Activated CD8-positive, alpha-beta memory T cell treated with anti-CD3 and anti-CD28 coated beads for 48 hours (primary cell): ENCODE measurements at regions not wholly inside any gene's neighbourhood (a gene's known extent, or its start where the extent isn't known, plus 50 kb on each side); places are given as distances from the start of the nearest gene placed in this dataset.
"Not testable (repeated sequence)": the region's sequence is repeated elsewhere in the genome, so short reads cannot be mapped to it uniquely, and the experiment has no call there.

Source experiments
- DNase-seq, 3 experiments: peaks; one replicate each; pipeline ENCODE4 v3.0.0-alpha.2; 2020; ENCODE audit warnings: low read depth in 2 of 3, low spot score in 2 of 3

GRCh38 chr1:244291236-244292201, 160.2 kb downstream of the ADSS2 start:
- no peak for DNase-seq

- no peak for DNase-seq
These were observed 157.0 kb downstream of the ADSS2 start for GRCh38 chr1:244294599-244295224.

GRCh38 chr1:244296003-244296402, 155.7 kb downstream of the ADSS2 start:
- no peak for DNase-seq

GRCh38 chr1:244296447-244296846, 155.3 kb downstream of the ADSS2 start:
- DNase-seq: no peak

- no peak for DNase-seq
These were observed 154.6 kb downstream of the ADSS2 start for GRCh38 chr1:244297087-244297486.

GRCh38 chr1:244297616-244298015, 154.1 kb downstream of the ADSS2 start:
- DNase-seq: no peak

GRCh38 chr1:244300029-244300375, 151.7 kb downstream of the ADSS2 start:
- not testable (repeated sequence) for DNase-seq

- no peak for DNase-seq
These were observed 150.0 kb downstream of the ADSS2 start for GRCh38 chr1:244301595-244302130.

GRCh38 chr1:244302876-244303609, 148.7 kb downstream of the ADSS2 start:
- no peak for DNase-seq

- no peak for DNase-seq
These were observed 148.1 kb downstream of the ADSS2 start for GRCh38 chr1:244303610-244303969.

- no peak for DNase-seq
These were observed 147.6 kb downstream of the ADSS2 start for GRCh38 chr1:244304156-244304555.

- DNase-seq: no peak
These were observed 147.1 kb downstream of the ADSS2 start for GRCh38 chr1:244304656-244305055.

- DNase-seq: no peak
These were observed 145.8 kb downstream of the ADSS2 start for GRCh38 chr1:244305776-244306341.

GRCh38 chr1:244306544-244306943, 145.2 kb downstream of the ADSS2 start:
- no peak for DNase-seq

- not testable (repeated sequence) for DNase-seq
These were observed 142.5 kb downstream of the ADSS2 start for GRCh38 chr1:244309191-244309590.

- no peak for DNase-seq
These were observed 139.8 kb downstream of the ADSS2 start for GRCh38 chr1:244311784-244312532.

- DNase-seq: no peak
These were observed 138.4 kb downstream of the ADSS2 start for GRCh38 chr1:244313346-244313745.

GRCh38 chr1:244314921-244315559, 136.7 kb downstream of the ADSS2 start:
- DNase-seq: no peak

GRCh38 chr1:244315996-244316395, 135.7 kb downstream of the ADSS2 start:
- DNase-seq: no peak

GRCh38 chr1:244316407-244316806, 135.3 kb downstream of the ADSS2 start:
- no peak for DNase-seq
